ENCODE measurements at regions not wholly inside any gene's neighbourhood (a gene's known extent, or its start where the extent isn't known, plus 50 kb on each side); places are given as distances from the start of the nearest gene placed in this dataset.

- H3K27ac ChIP-seq = no peak overlapping the region
- no peak for TF ChIP-seq CTCF (conservative IDR thresholded peaks at IDR 0.05)
- no peak for TF ChIP-seq ZFX (IDR thresholded peaks at IDR 0.05)
These were observed 142.1 kb upstream of the IVNS1ABP start for GRCh38 chr1:185459141-185459540.

GRCh38 chr1:185458670-185459069 lies 141.6 kb upstream of the IVNS1ABP start:
- H3K27ac ChIP-seq = no peak overlapping the region
- TF ChIP-seq CTCF (conservative IDR thresholded peaks at IDR 0.05) = no peak
- TF ChIP-seq ZFX (IDR thresholded peaks at IDR 0.05) = no peak

GRCh38 chr1:185453496-185454192 lies 136.6 kb upstream of the IVNS1ABP start:
- no peak overlapping the region for H3K27ac ChIP-seq
- TF ChIP-seq CTCF (conservative IDR thresholded peaks at IDR 0.05) (no peak), ZFX (IDR thresholded peaks at IDR 0.05) (no peak)

- H3K27ac ChIP-seq = no peak overlapping the region; the same call in 1 of the 2 replicates
- TF ChIP-seq ZFX (IDR thresholded peaks at IDR 0.05) = no peak
- TF ChIP-seq CTCF (conservative IDR thresholded peaks at IDR 0.05) = no peak; the same call in 1 of the 2 replicates
These were observed 133.9 kb upstream of the IVNS1ABP start for GRCh38 chr1:185450917-185451316.

- no peak overlapping the region for H3K27ac ChIP-seq
- TF ChIP-seq ZFX (IDR thresholded peaks at IDR 0.05) (no peak), CTCF (conservative IDR thresholded peaks at IDR 0.05) (no peak)
These were observed 133.2 kb upstream of the IVNS1ABP start for GRCh38 chr1:185450060-185450788.

GRCh38 chr1:185449378-185450059 lies 132.5 kb upstream of the IVNS1ABP start:
- no peak overlapping the region for H3K27ac ChIP-seq

More at GRCh38 chr1:185449378-185450059, 132.5 kb upstream of the IVNS1ABP start:
- TF ChIP-seq ZFX (IDR thresholded peaks at IDR 0.05) (no peak), CTCF (conservative IDR thresholded peaks at IDR 0.05) (no peak)

Data from C4-2B (cell line).